PC-3 (cell line): ENCODE measurements at regions not wholly inside any gene's neighbourhood (a gene's known extent, or its start where the extent isn't known, plus 50 kb on each side); places are given as distances from the start of the nearest gene placed in this dataset.

ENCODE experiments used
- CTCF ChIP-seq: fragments of 300-600 bp; sonication (generic); conservative IDR thresholded peaks from 2 replicates; pipeline ENCODE4 v1.5.1; 2017; ENCODE audit warnings: antibody characterized with exemption, low read depth, mild to moderate bottlenecking, low read length
- EZH2phosphoT487 ChIP-seq: fragments of 300-600 bp; sonication (generic); IDR thresholded peaks from 2 replicates; pipeline ENCODE4 v1.6.1; 2018; ENCODE audit warnings: mild to moderate bottlenecking, antibody characterized with exemption, low read length, borderline replicate concordance

GRCh38 chr5:124021066-124021641, 509.2 kb downstream of the CSNK1G3 start:
- TF ChIP-seq CTCF: no peak
- TF ChIP-seq EZH2phosphoT487: no peak
